Astrocyte (in vitro differentiated cells and primary cell): ENCODE measurements at regions not wholly inside any gene's neighbourhood (a gene's known extent, or its start where the extent isn't known, plus 50 kb on each side); places are given as distances from the start of the nearest gene placed in this dataset.
"Not testable (repeated sequence)": the region's sequence is repeated elsewhere in the genome, so short reads cannot be mapped to it uniquely, and the experiment has no call there.

ENCODE experiments used
- CTCF ChIP-seq: IDR thresholded peaks from 2 replicates; pipeline ENCODE4 v1.5.1; 2011; ENCODE audit warnings: low read depth, mild to moderate bottlenecking, inconsistent platforms, low read length, moderate library complexity; ENCODE audit not compliant: insufficient read depth
- EZH2 ChIP-seq: IDR thresholded peaks from 2 replicates; pipeline ENCODE4 v1.6.1; 2012; ENCODE audit warnings: mild to moderate bottlenecking, low read length, inconsistent platforms; ENCODE audit not compliant: insufficient read depth

GRCh38 chr7:142495879-142496278, 238.0 kb upstream of the PRSS58 start:
- not testable (repeated sequence) for TF ChIP-seq CTCF, EZH2
